HG03135 (cell line): ENCODE measurements at regions not wholly inside any gene's neighbourhood (a gene's known extent, or its start where the extent isn't known, plus 50 kb on each side); places are given as distances from the start of the nearest gene placed in this dataset.
"Not testable (repeated sequence)": the region's sequence is repeated elsewhere in the genome, so short reads cannot be mapped to it uniquely, and the experiment has no call there.

ENCODE experiments used
- ATAC-seq: cut with Tn5 transposase; IDR thresholded peaks from one replicate; pipeline ENCODE4 v1.9.1; 2021; ENCODE audit warnings: mild to moderate bottlenecking, moderate library complexity; ENCODE audit not compliant: unreplicated experiment

DNA sequence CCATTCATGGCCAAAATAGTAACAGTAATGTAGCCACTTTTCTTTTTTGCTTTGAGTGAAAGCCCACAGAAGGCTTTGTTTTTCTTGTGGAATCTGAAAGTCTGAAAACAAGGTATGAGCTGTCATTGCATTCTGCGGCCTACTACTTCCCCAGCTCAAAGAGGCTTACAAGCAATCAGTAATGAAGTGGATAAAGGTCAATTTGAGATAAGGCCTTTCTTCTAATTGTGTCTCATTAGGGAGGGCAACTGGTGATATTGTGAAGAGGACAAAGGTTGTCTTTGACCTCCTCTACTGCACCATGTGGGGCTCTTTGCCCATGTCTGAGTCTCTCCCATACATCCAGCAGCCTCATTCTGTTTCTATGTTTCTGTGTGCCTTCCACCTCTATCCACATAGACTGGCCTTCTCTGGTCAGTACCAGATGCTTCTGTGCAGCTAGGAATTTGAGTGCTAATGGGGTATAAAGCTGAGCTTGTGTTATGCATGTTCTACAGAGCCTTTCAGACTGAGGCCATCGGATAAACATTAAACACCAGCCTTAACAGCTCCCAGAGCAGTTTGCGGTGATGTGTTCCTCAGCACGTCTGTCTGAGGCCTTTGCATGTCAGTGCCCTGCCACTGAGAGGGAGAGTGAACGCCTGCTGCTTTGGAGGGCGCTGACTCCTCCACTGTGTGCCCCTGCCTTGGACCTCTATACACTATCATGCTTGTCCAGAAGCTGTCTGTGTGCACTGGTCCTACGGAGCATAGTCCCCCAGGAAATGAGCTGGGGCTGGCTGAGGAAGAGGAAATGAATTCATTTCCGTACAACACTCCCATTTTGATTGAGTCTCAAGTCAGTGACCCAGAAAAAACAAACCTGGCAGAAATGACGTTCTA is 80.2 kb downstream of the SH2D1A start:
- no peak for ATAC-seq

- no peak for ATAC-seq
Observed at GRCh38 chrX:124433186-124433585, 86.8 kb downstream of the SH2D1A start.

DNA sequence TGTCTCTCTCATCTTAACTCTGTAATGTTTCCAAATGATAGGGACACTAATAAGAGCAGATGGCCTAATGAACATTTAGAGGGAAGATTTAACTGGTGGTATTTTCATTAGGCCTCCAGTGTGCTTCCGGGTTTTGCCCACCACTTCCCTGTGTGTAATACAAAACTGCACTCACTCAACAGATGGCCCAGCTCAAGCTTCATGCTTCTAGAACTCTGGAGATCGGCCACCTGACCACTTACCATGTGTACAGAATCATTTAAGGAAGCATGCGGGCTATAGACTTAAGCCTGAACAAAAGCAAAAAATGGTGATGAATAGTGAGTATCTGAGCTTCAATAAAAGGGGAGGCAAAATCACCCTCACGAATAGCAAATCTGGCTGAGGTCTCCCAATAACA is 89.3 kb downstream of the SH2D1A start:
- no peak for ATAC-seq

GRCh38 chrX:124440695-124441094 is 94.3 kb downstream of the SH2D1A start:
- ATAC-seq = no peak

DNA sequence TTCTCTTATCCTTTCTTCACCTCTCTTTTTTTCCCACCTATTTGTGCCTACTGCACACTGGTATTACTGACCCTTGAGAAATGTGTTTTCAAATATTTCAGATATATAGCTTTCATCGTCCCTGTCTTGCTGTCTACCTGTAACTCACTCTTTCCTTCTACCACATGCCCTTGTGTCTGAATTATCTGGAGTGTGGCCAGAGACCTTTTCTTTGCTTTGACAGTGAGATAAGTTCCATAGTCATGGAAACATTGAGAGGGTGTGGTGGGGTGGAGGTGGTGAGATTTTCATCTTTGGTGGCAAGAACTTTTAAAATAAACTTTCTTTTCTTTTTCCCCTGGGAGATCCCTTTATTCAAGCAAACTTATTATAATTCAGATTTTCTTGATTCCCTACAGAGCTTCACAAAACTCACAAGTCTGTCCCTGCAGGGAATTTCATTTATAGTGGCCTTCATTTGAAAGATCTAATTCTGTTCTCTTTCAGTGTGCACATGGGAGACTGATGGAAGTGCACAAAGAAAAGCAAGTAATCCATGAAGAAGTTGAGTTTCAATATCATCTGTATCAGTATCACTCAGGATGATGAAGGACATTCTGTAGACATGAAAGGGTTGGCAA is 95.7 kb downstream of the SH2D1A start:
- ATAC-seq = no peak

GRCh38 chrX:124455966-124456365 is 109.6 kb downstream of the SH2D1A start:
- ATAC-seq = no peak

GRCh38 chrX:124459851-124460250 is 113.5 kb downstream of the SH2D1A start:
- not testable (repeated sequence) for ATAC-seq

GRCh38 chrX:124462931-124463330 is 116.6 kb downstream of the SH2D1A start:
- ATAC-seq = no peak

- no peak for ATAC-seq
Observed at GRCh38 chrX:124467202-124467601, 120.8 kb downstream of the SH2D1A start.

DNA sequence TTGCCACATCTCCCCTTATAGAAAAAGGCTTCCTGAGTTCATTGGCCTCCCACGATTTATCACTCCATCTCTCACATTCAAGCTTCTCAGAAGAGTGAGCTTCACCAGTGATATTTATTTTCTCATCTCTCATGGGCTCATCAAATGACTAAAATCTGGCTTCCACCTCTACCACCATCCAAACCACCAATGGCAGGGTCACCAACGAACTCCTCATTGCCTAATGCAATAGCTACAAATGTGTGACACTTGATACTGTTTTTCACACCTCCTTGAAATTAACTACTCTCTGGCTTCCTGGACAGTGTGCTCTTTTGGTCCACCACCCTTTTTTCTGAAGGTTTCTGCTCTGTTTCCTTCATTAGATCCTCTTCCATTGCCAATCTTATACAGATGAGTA is 129.0 kb downstream of the SH2D1A start:
- ATAC-seq = no peak

DNA sequence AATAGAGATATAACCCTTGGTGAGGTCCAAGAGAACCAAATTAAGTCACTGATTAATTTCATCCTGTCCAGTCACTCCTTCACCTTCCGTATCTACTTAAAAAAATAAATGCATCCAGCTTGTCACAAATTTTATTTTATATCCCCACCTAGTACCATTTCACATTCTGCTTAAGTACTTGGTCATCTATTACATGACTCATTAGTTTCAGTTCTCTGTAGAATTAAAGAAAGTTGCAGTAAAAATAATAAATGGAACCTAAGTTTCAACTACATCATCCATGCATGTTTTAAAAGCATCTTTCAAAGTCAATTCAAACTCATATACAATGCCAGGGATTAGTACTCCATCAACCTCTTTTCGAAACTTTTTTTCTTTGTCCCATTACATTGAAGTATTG is 130.2 kb downstream of the SH2D1A start:
- ATAC-seq = no peak

DNA sequence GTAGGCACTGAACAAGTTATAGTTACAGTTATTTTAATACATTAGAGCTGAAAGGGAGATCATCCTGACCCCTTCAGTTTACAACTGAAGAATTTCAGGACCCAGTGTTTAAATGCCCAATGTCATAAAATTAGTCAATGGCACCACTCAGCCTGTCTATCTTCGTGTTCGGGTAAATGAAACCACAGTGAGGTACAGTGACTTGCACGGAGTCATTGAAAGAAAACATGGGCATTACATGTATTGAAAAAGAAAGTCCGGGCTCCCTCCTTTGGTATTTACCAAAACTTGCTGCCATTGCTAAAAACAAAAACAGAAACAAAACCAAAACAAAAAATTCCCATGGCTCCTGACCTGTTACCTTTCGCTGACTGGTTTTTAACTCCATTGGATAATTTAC is 131.7 kb downstream of the SH2D1A start:
- ATAC-seq = no peak

DNA sequence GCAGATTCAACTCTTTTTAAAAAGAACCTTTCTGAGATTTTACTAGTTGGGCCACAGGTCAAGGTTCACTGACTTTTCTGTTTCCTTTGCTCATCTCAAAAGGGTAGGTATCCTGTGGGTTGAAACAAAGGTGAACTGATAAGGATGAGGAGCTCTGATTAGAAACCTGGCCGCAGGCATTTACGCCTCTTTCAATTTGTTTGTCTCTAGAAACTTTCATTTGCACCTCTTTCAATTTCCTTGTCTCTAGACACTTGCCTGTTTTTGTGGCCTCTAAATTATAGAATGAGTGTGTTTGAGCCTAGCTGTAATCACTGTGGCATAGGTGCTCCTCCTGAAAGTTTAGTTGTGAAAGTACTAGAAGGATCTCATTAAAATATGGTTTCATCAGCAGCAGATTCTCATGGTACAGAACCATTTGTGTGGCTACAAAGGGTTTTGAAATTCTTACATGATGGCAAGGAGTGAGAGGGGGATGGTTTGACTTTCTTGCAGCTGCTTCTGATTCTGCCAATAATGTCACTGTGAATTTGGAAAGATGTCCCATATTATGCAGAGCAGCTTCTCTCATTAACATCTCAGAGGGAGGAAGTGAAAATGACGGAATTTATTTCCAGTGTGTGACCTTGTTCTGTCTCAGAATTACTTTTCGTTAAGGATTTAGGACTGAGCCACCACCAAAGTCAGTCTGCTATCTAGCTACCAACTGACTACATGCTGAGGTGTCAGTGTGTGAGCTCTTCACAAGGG is 142.2 kb downstream of the SH2D1A start:
- peak; percentile 69 for ATAC-seq

DNA sequence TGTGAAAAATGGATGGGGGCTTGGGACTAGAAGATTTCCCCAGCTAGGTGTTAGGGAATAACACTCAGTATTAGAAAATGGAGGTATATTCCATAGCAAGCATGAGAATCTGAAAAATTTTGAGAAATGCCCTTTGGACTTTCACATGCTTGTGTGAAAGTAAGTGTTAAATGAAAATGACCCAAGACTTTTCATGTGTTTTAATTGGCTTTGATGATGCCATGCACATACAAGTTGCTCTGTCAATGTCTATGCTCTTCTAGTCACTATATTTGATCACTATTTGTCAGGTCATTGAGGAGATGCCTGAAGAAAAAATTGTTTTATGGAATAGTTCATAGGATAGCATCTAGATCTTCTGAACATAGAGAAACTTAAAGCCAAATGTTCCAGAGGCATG is 147.6 kb downstream of the SH2D1A start:
- ATAC-seq = no peak

DNA sequence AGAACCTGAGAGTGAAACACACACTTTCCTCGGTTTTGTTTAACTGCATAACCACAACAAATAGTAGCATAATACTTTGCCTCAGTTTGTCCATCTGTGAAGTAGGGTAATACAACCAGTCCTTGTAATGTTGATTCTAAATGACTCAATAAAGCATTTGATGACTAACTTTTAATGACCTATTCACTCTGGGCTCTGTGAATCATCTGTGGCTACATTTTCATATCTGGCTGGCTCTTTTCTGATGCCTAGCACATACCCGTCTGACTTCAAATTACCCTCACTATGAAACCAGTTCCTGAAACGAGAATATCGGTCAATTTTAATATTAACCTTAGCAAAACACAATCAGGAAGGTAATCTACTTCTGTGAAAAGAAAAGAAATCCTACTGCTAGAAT is 151.0 kb downstream of the SH2D1A start:
- no peak for ATAC-seq

DNA sequence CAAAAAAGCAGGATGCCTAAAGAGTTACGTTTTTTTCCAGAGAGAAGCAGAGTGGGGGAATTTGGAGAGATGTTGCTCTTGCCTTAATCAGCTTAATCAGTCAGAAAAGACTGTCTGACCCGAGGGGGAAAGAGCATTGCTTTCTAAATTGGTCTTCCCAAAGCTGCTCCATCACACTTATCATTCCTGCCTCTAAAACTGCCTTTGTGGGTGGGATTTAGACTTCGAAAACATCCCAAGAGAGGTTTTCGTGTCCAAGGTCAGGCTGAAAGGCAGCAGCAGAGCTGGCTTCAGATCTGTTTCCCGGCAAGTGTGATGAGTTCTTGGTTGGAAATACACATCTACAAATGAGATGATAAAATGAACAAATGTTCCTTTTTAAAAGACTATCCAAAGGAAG is 155.2 kb downstream of the SH2D1A start:
- ATAC-seq = no peak

GRCh38 chrX:124502166-124502565 is 155.8 kb downstream of the SH2D1A start:
- no peak for ATAC-seq

GRCh38 chrX:124502599-124502998 is 156.2 kb downstream of the SH2D1A start:
- no peak for ATAC-seq

- no peak for ATAC-seq
Observed at GRCh38 chrX:124504111-124504983, 158.0 kb downstream of the SH2D1A start.

DNA sequence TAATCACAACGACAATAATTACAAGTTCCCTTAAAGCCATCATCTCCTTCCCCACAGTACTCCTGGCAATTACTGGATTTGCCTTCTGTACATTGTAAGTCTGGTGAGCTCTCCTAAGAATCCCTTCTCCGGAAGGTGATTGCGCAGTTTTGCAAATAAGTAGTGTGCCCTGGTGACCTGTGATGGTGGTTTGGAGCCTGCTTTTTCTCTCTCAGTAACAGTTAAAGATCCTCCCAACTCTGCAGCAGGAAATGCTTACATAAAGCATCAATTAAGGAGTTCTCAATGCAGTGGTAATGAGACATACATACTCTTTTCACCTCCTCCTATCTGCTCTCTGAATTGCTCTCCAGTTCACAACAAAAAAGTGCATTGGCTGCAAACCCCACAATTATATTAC is 159.7 kb downstream of the SH2D1A start:
- ATAC-seq = no peak

DNA sequence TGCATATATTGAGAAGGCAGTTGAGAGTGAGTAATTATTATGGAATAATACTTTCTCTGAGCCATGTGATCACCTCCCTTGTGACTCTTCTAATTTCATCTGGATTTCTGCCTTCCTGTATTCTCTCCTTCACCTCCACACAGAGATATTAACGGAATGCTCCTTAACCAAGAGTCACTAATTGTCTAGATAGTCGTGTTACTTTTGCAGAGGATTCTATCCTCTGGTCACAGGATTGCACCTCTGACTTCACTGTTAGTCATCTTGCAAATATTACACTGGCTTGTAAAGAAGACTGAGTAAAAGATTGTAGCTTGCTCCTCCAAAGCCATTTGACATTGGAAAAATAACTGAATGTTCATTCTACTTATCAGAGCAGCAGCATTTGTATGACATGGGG is 160.9 kb downstream of the SH2D1A start:
- no peak for ATAC-seq
